T-cell (primary cell): ENCODE measurements at regions not wholly inside any gene's neighbourhood (a gene's known extent, or its start where the extent isn't known, plus 50 kb on each side); places are given as distances from the start of the nearest gene placed in this dataset.

ENCODE experiments used
- ATAC-seq, 4 experiments: fragments of 200-7000 bp in 3 of 4; fragments of 150-1000 bp in 1 of 4; cut with Tn5 transposase; replicated peaks in 1 of 4; 1 replicate in 3 of 4; 2 replicates in 1 of 4; pipeline ENCODE4 v1.10.0; 2021; ENCODE audit warnings: moderate library complexity in 3 of 4, mild to moderate bottlenecking in 2 of 4, moderate number of reproducible peaks in 1 of 4
- CTCF ChIA-PET, 2 donors: fragments of 300-600 bp; sonication (Branson Sonifier 250); formaldehyde crosslinking; loops; one replicate each; lab custom pipeline; 2022; ENCODE audit warnings: antibody characterized with exemption in 2 of 2; lab: Charles Lee
- POLR2A ChIA-PET, 2 donors: fragments of 300-600 bp; sonication (Branson Sonifier 250); formaldehyde crosslinking; loops; one replicate each; lab custom pipeline; 2022; ENCODE audit warnings: antibody characterized with exemption in 2 of 2; lab: Charles Lee
- DNase-seq, 35 experiments: peaks; one replicate each; pipeline versions ENCODE4 v3.0.0 to v3.0.0-alpha.2; 2013 to 2023
- H3K27ac ChIP-seq: one replicate; pipeline ENCODE4 v1.5.1; 2013; ENCODE audit warnings: low read length
- H3K27me3 ChIP-seq, 2 experiments: replicated peaks in 1 of 2; 1 replicate in 1 of 2; 2 replicates in 1 of 2; pipeline versions ENCODE4 v1.6.1 to v1.7.0; 2013; ENCODE audit warnings: low read length in 1 of 2, mixed read lengths in 1 of 2; ENCODE audit not compliant: control insufficient read depth in 2 of 2, insufficient read depth in 2 of 2; ENCODE audit errors: extremely low read depth in 1 of 2
- H3K36me3 ChIP-seq, 2 donors: 1 replicate in 1 of 2; 2 replicates in 1 of 2; pipeline versions ENCODE4 v1.6.1 to v1.7.0; 2013; ENCODE audit warnings: low read length in 1 of 2; ENCODE audit not compliant: control insufficient read depth in 2 of 2, insufficient read depth in 1 of 2; ENCODE audit errors: extremely low read depth in 1 of 2
- H3K4me1 ChIP-seq, 2 experiments: 1 replicate in 1 of 2; 2 replicates in 1 of 2; pipeline versions ENCODE4 v1.6.1 to v1.7.0; 2013; ENCODE audit warnings: low read length in 2 of 2, mixed read lengths in 1 of 2; ENCODE audit not compliant: insufficient read depth in 2 of 2, control insufficient read depth in 1 of 2; ENCODE audit errors: extremely low read depth in 1 of 2
- H3K4me3 ChIP-seq, 2 donors: 1 replicate in 1 of 2; 2 replicates in 1 of 2; pipeline versions ENCODE4 v1.5.1 to v1.7.0; 2013; ENCODE audit warnings: mild to moderate bottlenecking in 2 of 2, low read length in 1 of 2, moderate library complexity in 1 of 2; ENCODE audit not compliant: control insufficient read depth in 1 of 2; ENCODE audit errors: extremely low read depth in 1 of 2
- H3K9me3 ChIP-seq: 2 replicates; pipeline ENCODE4 v1.7.0; 2013
- H3K27ac Mint-ChIP-seq, 2 donors: one replicate each; pipeline ENCODE4 v1.8.0; 2020 to 2021; ENCODE audit warnings: mild to moderate bottlenecking in 2 of 2, mixed read lengths in 2 of 2
- H3K27me3 Mint-ChIP-seq, 2 donors: one replicate each; pipeline ENCODE4 v1.8.0; 2021 to 2022; ENCODE audit warnings: mixed read lengths in 2 of 2
- H3K36me3 Mint-ChIP-seq: one replicate; pipeline ENCODE4 v1.8.0; 2021; ENCODE audit warnings: mixed read lengths
- H3K4me1 Mint-ChIP-seq, 3 donors: one replicate each; pipeline ENCODE4 v1.8.0; 2020 to 2022; ENCODE audit warnings: mixed read lengths in 3 of 3, mild to moderate bottlenecking in 1 of 3
- H3K4me3 Mint-ChIP-seq, 3 donors: one replicate each; pipeline ENCODE4 v1.8.0; 2020 to 2022; ENCODE audit warnings: mild to moderate bottlenecking in 3 of 3, mixed read lengths in 3 of 3, moderate library complexity in 3 of 3
- H3K9me3 Mint-ChIP-seq, 3 donors: one replicate each; pipeline ENCODE4 v1.8.0; 2020 to 2022; ENCODE audit warnings: mixed read lengths in 3 of 3
- WGBS: methylation state at CpG from one replicate; pipeline ENCODE4 v1.1.5; 2013; ENCODE audit warnings: missing lambda C conversion rate; ENCODE audit not compliant: insufficient coverage; 5-methylcytosine and 5-hydroxymethylcytosine counted together

DNA sequence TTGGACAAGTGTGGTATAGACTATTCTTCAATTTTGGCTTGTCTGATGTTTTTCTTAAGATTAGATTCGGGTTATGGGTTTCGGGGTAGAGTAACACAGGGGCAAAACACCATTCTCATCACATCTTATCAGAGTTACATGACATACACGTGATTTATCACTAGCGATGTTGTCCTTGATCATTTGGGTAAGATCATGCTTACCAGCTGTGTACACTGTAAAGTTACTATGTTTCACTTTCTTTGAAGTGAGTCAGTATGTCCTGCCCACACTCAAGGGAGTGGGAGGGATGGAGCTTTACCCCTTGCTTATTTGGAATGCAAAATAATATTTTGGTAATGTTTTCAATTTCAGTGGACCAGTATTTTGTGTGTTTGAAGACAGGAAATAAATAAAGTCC, 101.8 kb upstream of the TAF11L2 start:
- ATAC-seq (no peak), DNase-seq (no peak)
- ChIA-PET POLR2A (no interaction called here), CTCF (no interaction called here)
- Mint-ChIP-seq H3K36me3 (no peaks in the 10 kb centered on the region), H3K27ac (no peak overlapping the region), H3K9me3 (peaks cover 10 to 20% (median 14%) of the 10 kb centered on the region in 3 donors), H3K4me3 (no peak overlapping the region), H3K27me3 (no peaks in the 10 kb centered on the region), H3K4me1 (no peaks in the 10 kb centered on the region)
- WGBS = 100% methylated on average over 2 of the region's 4 CpGs
- Histone ChIP-seq H3K4me3 (no peak overlapping the region), H3K36me3 (no peaks in the 10 kb centered on the region), H3K9me3 (no peaks in the 10 kb centered on the region), H3K27ac (no peak overlapping the region), H3K4me1 (no peaks in the 10 kb centered on the region), H3K27me3 (no peaks in the 10 kb centered on the region)

DNA sequence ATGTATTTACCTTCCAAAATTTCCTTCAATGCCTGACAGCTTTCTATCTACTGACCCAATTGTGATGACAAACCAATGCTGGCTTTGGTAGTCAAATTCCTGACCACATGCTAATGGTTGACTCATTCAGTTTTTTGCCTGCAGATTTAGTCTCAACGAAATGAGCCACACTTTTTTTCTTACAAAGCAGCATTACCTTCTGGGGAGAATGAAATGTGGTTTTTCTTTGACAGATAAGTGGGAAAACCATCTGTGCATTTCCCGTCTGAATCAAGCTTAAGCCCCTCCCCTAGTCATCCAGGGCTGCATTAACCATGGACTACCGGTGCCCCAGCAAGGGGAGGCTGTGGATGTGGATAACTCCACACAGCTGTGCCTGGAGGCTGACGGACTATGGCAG, 99.6 kb upstream of the TAF11L2 start:
- H3K4me1 Mint-ChIP-seq = no peaks in the 10 kb centered on the region
- DNase-seq = no peak
- H3K36me3 Mint-ChIP-seq = no peaks in the 10 kb centered on the region
- H3K9me3 Mint-ChIP-seq = peaks cover 10 to 20% (median 14%) of the 10 kb centered on the region in 3 donors
- POLR2A ChIA-PET = no interaction called here
- Histone ChIP-seq H3K9me3 (no peaks in the 10 kb centered on the region), H3K36me3 (no peaks in the 10 kb centered on the region), H3K4me3 (no peak overlapping the region), H3K4me1 (no peaks in the 10 kb centered on the region), H3K27ac (no peak overlapping the region), H3K27me3 (no peaks in the 10 kb centered on the region)
- ATAC-seq = no peak
- H3K4me3 Mint-ChIP-seq = no peak overlapping the region
- WGBS = no CpG with 5 or more reads among the region's 4 CpGs
- no peak overlapping the region for H3K27ac Mint-ChIP-seq
- CTCF ChIA-PET = no interaction called here
- H3K27me3 Mint-ChIP-seq = no peaks in the 10 kb centered on the region

DNA sequence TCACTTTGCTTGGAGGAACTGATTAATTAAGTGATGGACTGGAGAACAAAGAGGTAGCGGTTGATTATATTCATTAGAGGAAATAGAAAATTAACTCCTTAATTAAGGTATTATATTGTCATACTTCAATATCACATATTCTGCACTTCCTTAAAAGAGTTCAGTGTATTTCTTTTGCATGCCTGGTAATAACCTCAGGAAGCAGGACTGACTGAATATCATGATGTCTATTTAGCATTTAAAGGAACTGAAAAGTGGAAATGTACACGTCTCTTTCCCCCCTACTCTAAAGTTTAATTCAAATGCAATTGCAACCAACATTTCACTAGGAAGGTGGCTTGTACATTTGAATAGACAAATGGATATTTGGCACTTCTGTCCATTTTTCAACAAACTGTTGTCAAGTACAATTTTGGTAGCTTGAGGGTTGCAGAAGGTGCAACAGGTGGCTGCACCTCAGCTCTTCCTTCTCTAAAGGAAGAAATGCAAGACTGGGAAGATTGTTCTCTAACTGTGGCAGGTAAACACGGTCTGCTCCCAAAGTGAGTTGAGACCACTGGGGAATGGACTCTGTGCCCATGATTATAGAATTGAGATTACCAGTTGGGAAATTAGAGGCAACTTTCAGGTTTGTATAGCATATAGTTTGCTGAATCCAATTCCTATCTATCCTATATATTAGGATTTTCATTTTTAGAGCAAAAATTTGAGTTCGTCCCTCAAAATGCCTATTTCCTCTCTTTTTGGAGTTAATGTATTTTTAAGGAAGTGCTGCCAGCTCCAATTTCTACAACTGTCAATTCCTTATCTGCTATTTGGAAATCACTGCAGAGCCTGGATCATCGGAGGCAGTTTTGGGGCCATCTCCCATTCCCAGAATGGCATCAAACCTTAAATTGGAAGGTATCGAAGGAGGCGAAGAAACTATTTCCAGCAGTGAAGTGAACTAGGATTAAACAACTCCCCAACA, 98.9 kb upstream of the TAF11L2 start:
- DNase-seq = no peak
- no peaks in the 10 kb centered on the region for H3K27me3 ChIP-seq
- no peaks in the 10 kb centered on the region for H3K9me3 ChIP-seq
- no peaks in the 10 kb centered on the region for H3K36me3 Mint-ChIP-seq
- no peaks in the 10 kb centered on the region for H3K36me3 ChIP-seq
- H3K4me3 Mint-ChIP-seq = no peak overlapping the region
- no peak overlapping the region for H3K27ac Mint-ChIP-seq
- ATAC-seq = no peak
- POLR2A ChIA-PET = no interaction called here
- no peaks in the 10 kb centered on the region for H3K4me1 Mint-ChIP-seq
- no peak overlapping the region for H3K27ac ChIP-seq
- no peak overlapping the region for H3K4me3 ChIP-seq
- no peaks in the 10 kb centered on the region for H3K4me1 ChIP-seq
- WGBS = 100% methylated on average over 1 of the region's 7 CpGs
- CTCF ChIA-PET = no interaction called here
- peaks cover 8 to 18% (median 13%) of the 10 kb centered on the region in 3 donors for H3K9me3 Mint-ChIP-seq
- H3K27me3 Mint-ChIP-seq = no peaks in the 10 kb centered on the region

DNA sequence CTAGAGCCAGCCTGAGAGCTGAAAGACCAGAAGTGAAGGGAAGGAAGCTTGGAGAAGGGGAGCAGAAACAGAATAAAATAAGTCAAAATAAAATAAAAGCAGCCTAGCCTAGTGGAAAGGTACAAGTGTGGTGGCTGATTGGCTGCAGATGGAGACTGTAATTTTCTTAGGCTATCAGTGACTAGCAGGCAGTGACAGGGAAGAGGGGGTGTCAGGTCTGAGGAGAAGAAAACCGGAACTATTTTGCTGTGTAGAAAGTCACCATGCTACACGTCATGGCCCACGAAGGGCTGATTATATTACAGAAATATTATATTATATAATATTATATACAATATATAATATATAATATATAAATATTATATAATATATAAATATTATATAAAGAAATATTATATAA, 98.1 kb upstream of the TAF11L2 start:
- H3K27ac Mint-ChIP-seq = no peak overlapping the region
- no peaks in the 10 kb centered on the region for H3K27me3 Mint-ChIP-seq
- H3K36me3 Mint-ChIP-seq = no peaks in the 10 kb centered on the region
- H3K36me3 ChIP-seq = no peaks in the 10 kb centered on the region
- no peak overlapping the region for H3K27ac ChIP-seq
- H3K4me3 ChIP-seq = no peak overlapping the region
- H3K4me1 Mint-ChIP-seq = no peaks in the 10 kb centered on the region
- no peak for DNase-seq
- no CpG with 5 or more reads among the region's 3 CpGs for WGBS
- H3K9me3 Mint-ChIP-seq = peaks cover 4 to 14% (median 8%) of the 10 kb centered on the region in 3 donors
- no peaks in the 10 kb centered on the region for H3K4me1 ChIP-seq
- no peak overlapping the region for H3K4me3 Mint-ChIP-seq
- POLR2A ChIA-PET = no interaction called here
- H3K9me3 ChIP-seq = no peaks in the 10 kb centered on the region
- CTCF ChIA-PET = no interaction called here
- no peak for ATAC-seq
- H3K27me3 ChIP-seq = no peaks in the 10 kb centered on the region

DNA sequence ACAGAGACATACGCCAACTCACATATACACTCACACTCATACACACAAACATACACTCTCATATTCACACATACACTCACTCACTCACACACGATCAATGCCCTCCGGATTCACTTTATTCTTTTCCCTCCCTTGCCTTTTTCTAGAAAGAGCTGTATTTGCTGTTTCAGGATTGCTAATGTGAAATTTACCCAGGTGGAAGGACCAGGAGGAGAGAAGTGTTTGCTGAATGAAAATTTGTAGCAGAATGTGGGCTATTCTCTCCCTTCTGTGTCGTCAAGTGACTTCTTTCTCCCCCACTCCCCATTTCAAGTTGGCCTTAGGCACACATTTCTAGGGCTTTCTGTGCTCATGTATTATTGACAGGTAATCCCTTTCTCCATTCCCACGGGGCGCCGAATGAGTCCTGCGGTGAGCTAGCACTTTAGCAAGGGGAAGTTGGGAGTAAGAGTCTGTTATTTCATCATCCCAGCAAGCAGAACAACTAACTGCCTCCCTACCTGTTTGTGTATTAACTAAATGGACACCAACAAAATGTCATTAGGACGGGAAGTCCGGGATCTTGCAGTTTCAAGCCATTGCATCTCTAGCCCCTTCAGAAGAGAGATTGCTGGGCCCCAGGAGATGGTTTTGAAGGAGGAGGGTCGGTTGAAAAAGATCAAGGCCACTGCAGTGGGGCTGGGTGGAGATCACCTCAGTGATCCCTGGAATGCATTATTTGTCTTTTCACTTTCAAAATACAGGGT, 97.1 kb upstream of the TAF11L2 start:
- DNase-seq (no peak), ATAC-seq (no peak)
- no peaks in the 10 kb centered on the region for H3K36me3 Mint-ChIP-seq
- no peaks in the 10 kb centered on the region for H3K36me3 ChIP-seq
- no peak overlapping the region for H3K4me3 ChIP-seq
- POLR2A ChIA-PET = no interaction called here
- H3K4me1 Mint-ChIP-seq = no peaks in the 10 kb centered on the region
- H3K27me3 Mint-ChIP-seq = no peaks in the 10 kb centered on the region
- no peak overlapping the region for H3K27ac ChIP-seq
- no peaks in the 10 kb centered on the region for H3K4me1 ChIP-seq
- no peak overlapping the region for H3K4me3 Mint-ChIP-seq
- H3K27ac Mint-ChIP-seq = no peak overlapping the region
- H3K9me3 Mint-ChIP-seq = peaks cover 4 to 14% (median 8%) of the 10 kb centered on the region in 3 donors
- WGBS = 100% methylated on average over 1 of the region's 11 CpGs
- no peaks in the 10 kb centered on the region for H3K27me3 ChIP-seq
- CTCF ChIA-PET = no interaction called here
- no peaks in the 10 kb centered on the region for H3K9me3 ChIP-seq

DNA sequence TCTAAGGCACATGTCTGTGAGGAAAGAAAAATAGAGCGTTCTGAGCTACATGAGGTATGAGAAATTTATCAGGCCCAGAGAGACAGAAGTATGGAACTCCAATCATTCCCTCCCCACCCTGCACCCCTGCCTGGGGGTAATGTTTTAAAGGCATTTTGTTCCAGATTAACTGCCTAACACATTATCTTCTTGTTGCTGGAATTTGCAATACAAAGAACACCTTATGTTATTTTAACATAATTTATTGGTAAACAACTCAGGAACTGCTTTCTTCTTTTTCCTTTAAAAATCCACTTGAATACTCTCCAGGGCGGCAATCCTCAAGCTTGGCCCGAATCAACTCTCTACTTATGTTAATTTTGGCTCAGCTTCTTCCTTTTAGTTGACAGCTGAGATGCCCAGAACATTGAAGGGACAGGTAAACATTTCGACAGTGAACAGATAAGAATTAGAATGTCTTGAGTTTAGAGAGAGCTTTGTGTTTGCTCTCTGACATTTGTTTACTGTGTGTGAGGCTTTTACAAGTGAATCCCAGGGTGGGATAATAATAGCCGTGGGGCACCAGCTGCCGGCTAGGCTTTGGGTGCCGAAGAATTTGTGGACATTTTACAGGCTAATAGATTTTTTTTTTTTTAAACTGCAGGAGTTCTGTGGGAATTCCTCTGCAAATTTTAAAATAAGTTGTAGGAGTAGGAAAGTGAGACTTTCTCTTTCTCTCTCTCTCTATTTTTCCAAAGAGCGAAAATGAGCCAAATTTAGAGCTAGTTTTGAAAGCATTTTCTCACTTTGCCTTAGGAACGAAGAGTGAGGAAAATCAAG, 96.4 kb upstream of the TAF11L2 start:
- DNase-seq = no peak
- H3K4me1 Mint-ChIP-seq = no peaks in the 10 kb centered on the region
- ChIA-PET CTCF (no interaction called here), POLR2A (no interaction called here)
- no peak overlapping the region for H3K4me3 ChIP-seq
- H3K9me3 Mint-ChIP-seq = peaks cover 2 to 14% (median 2%) of the 10 kb centered on the region in 3 donors
- no peaks in the 10 kb centered on the region for H3K36me3 Mint-ChIP-seq
- H3K36me3 ChIP-seq = no peaks in the 10 kb centered on the region
- H3K4me1 ChIP-seq = no peaks in the 10 kb centered on the region
- ATAC-seq = no peak
- no peaks in the 10 kb centered on the region for H3K27me3 ChIP-seq
- 75% methylated on average over 2 of the region's 9 CpGs for WGBS
- H3K27ac ChIP-seq = no peak overlapping the region
- no peaks in the 10 kb centered on the region for H3K9me3 ChIP-seq
- H3K27me3 Mint-ChIP-seq = no peaks in the 10 kb centered on the region
- no peak overlapping the region for H3K4me3 Mint-ChIP-seq
- no peak overlapping the region for H3K27ac Mint-ChIP-seq
